Mesenchymal stem cell (in vitro differentiated cells and primary cell): ENCODE measurements at regions not wholly inside any gene's neighbourhood (a gene's known extent, or its start where the extent isn't known, plus 50 kb on each side); places are given as distances from the start of the nearest gene placed in this dataset.

Experiments
- DNase-seq: peaks from one replicate; pipeline ENCODE4 v3.0.0-alpha.2; 2013
- H2AFZ ChIP-seq: one replicate; pipeline ENCODE4 v1.6.1; 2013; ENCODE audit warnings: low read depth, mild to moderate bottlenecking, control low read depth, inconsistent platforms, low read length, moderate library complexity
- H2AK5ac ChIP-seq: 2 replicates; pipeline ENCODE4 v1.6.1; 2013; ENCODE audit warnings: low read length, moderate library complexity, mild to moderate bottlenecking, inconsistent platforms; ENCODE audit not compliant: severe bottlenecking
- H2BK120ac ChIP-seq: one replicate; pipeline ENCODE4 v1.6.1; 2013; ENCODE audit warnings: low read depth, mild to moderate bottlenecking, inconsistent platforms, low read length, moderate library complexity
- H2BK12ac ChIP-seq, 2 experiments: one replicate each; pipeline ENCODE4 v1.6.1; 2013; ENCODE audit warnings: inconsistent platforms in 2 of 2, low read length in 2 of 2, mild to moderate bottlenecking in 2 of 2, moderate library complexity in 2 of 2, control low read depth in 1 of 2
- H2BK15ac ChIP-seq: one replicate; pipeline ENCODE4 v1.6.1; 2013; ENCODE audit warnings: mild to moderate bottlenecking, low read depth, inconsistent platforms; ENCODE audit not compliant: poor library complexity, severe bottlenecking
- H2BK5ac ChIP-seq: 2 replicates; pipeline ENCODE4 v1.6.1; 2013; ENCODE audit warnings: low read depth, mild to moderate bottlenecking, low read length, control low read depth, inconsistent platforms; ENCODE audit not compliant: poor library complexity, severe bottlenecking
- H3K14ac ChIP-seq, 2 experiments: one replicate each; pipeline ENCODE4 v1.6.1; 2013; ENCODE audit warnings: inconsistent platforms in 2 of 2, low read length in 2 of 2, control low read depth in 1 of 2, mild to moderate bottlenecking in 1 of 2, moderate library complexity in 1 of 2
- H3K18ac ChIP-seq, 2 experiments: one replicate each; pipeline ENCODE4 v1.6.1; 2013; ENCODE audit warnings: inconsistent platforms in 2 of 2, low read length in 2 of 2, control low read depth in 1 of 2, low read depth in 1 of 2, mild to moderate bottlenecking in 1 of 2
- H3K23ac ChIP-seq, 2 experiments: one replicate each; pipeline ENCODE4 v1.6.1; 2013; ENCODE audit warnings: inconsistent platforms in 2 of 2, low read length in 2 of 2, mild to moderate bottlenecking in 2 of 2, moderate library complexity in 2 of 2, control low read depth in 1 of 2
- H3K27ac ChIP-seq: 2 replicates; pipeline ENCODE4 v1.5.1; 2013; ENCODE audit warnings: mild to moderate bottlenecking, moderate library complexity, low read length, control low read depth, inconsistent platforms; ENCODE audit not compliant: poor library complexity, severe bottlenecking
- H3K27me3 ChIP-seq, 2 experiments: 2 replicates each; pipeline versions ENCODE4 v1.6.1 to v1.7.0; 2013; ENCODE audit warnings: low read length in 2 of 2, mild to moderate bottlenecking in 2 of 2, moderate library complexity in 2 of 2, control low read depth in 1 of 2, inconsistent platforms in 1 of 2; ENCODE audit not compliant: control insufficient read depth in 1 of 2, insufficient read depth in 1 of 2
- H3K36me3 ChIP-seq, 2 experiments: 2 replicates each; pipeline versions ENCODE4 v1.6.1 to v1.7.0; 2013; ENCODE audit warnings: low read length in 2 of 2, control low read depth in 1 of 2, inconsistent platforms in 1 of 2, low read depth in 1 of 2, mild to moderate bottlenecking in 1 of 2; ENCODE audit not compliant: insufficient read depth in 2 of 2, control insufficient read depth in 1 of 2
- H3K4ac ChIP-seq, 2 experiments: one replicate each; pipeline ENCODE4 v1.6.1; 2013; ENCODE audit warnings: inconsistent platforms in 2 of 2, low read length in 2 of 2, mild to moderate bottlenecking in 2 of 2, moderate library complexity in 2 of 2, control low read depth in 1 of 2, low read depth in 1 of 2
- H3K4me1 ChIP-seq: 2 replicates; pipeline ENCODE4 v1.6.1; 2013; ENCODE audit warnings: low read depth, low read length, control low read depth; ENCODE audit not compliant: control insufficient read depth, insufficient read depth
- H3K4me2 ChIP-seq: 2 replicates; pipeline ENCODE4 v1.6.1; 2013; ENCODE audit warnings: low read length, mild to moderate bottlenecking, inconsistent platforms; ENCODE audit not compliant: poor library complexity, severe bottlenecking
- H3K4me3 ChIP-seq, 2 experiments: 2 replicates each; pipeline versions ENCODE4 v1.5.1 to v1.7.0; 2013; ENCODE audit warnings: low read length in 2 of 2, mild to moderate bottlenecking in 2 of 2, control low read depth in 1 of 2, low read depth in 1 of 2; ENCODE audit not compliant: insufficient read depth in 1 of 2
- H3K79me1 ChIP-seq: replicated peaks from 2 replicates; pipeline ENCODE4 v1.6.1; 2013; ENCODE audit warnings: mild to moderate bottlenecking, control low read depth, low read length, inconsistent platforms; ENCODE audit not compliant: poor library complexity, severe bottlenecking
- H3K9ac ChIP-seq: 2 replicates; pipeline ENCODE4 v1.7.0; 2013; ENCODE audit warnings: mild to moderate bottlenecking, low read length, moderate library complexity
- H3K9me3 ChIP-seq: 2 replicates; pipeline ENCODE4 v1.7.0; 2013; ENCODE audit warnings: mild to moderate bottlenecking, low read length; ENCODE audit not compliant: control insufficient read depth
- H4K8ac ChIP-seq: one replicate; pipeline ENCODE4 v1.6.1; 2013; ENCODE audit warnings: inconsistent platforms, mild to moderate bottlenecking, low read length, moderate library complexity
- H4K91ac ChIP-seq: one replicate; pipeline ENCODE4 v1.6.1; 2013; ENCODE audit warnings: mild to moderate bottlenecking, low read length, inconsistent platforms
- WGBS: methylation state at CpG from one replicate; pipeline ENCODE4 v1.1.7; 2013; ENCODE audit warnings: mixed read lengths; 5-methylcytosine and 5-hydroxymethylcytosine counted together

DNA sequence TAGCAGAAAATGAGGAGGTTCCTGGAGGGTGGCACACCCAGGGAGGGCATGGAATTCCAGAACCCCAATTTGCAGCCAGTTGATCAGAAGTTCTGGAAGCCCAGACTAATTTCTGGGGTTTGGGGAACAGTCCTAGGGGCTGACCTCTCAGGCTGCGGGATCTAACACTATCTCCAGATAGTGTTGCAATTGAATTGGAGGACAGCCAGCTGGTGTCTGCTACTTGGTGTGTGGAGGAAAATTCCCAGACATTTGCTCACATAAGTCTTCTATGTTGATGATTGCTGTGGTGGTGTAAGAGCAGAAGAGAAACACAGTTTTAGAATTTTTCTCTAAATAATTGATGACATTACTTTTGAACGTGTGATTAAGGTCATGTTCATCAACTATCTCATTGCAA lies 154.3 kb upstream of the RNPC3 start:
- Histone ChIP-seq H3K14ac (no peak overlapping the region), H3K27me3 (no peaks in the 10 kb centered on the region), H3K79me1 (no peaks in the 10 kb centered on the region), H3K4me3 (no peak overlapping the region), H2BK5ac (peak overlapping the region; percentile 62), H3K4ac (no peak overlapping the region), H2BK15ac (no peak overlapping the region), H3K23ac (no peak overlapping the region), H4K91ac (no peak overlapping the region), H3K4me1 (peaks cover 7% of the 10 kb centered on the region), H4K8ac (no peak overlapping the region), H3K27ac (peak overlapping the region; percentile 65), H3K9ac (no peak overlapping the region), H3K4me2 (no peak overlapping the region), H2AK5ac (peak overlapping the region; percentile 99), H2BK12ac (no peak overlapping the region), H3K9me3 (no peaks in the 10 kb centered on the region), H2BK120ac (no peak overlapping the region), H2AFZ (no peak overlapping the region), H3K18ac (no peak overlapping the region), H3K36me3 (no peaks in the 10 kb centered on the region)
- WGBS: 83% methylated on average over 1 of the region's 2 CpGs
- DNase-seq: peak; percentile 62

DNA sequence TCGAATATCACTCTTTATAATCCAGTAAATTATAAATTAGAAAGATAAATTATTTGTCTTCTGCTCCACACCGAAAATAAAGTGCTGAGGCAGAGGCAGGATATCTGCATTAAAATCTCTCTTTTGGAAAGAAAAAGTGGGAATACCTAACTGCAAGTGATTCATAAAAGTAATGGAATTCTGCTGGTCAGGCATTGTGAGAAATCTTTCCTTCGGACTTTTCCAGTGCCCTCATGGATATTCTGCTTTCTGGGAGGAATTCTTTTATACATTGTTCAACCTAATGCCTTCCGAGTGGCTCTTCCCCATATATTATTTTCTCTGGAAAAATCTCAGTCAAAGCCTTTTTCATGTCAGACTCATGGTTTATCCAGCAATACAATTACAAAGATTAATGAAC lies 158.3 kb upstream of the RNPC3 start:
- no peak overlapping the region for H3K4me2 ChIP-seq
- no peak overlapping the region for H2BK5ac ChIP-seq
- WGBS: 91% methylated on average over 3 of the region's 4 CpGs
- H3K27me3 ChIP-seq: no peaks in the 10 kb centered on the region
- no peak overlapping the region for H4K91ac ChIP-seq
- no peak overlapping the region for H3K9ac ChIP-seq
- no peaks in the 10 kb centered on the region for H3K36me3 ChIP-seq
- no peak overlapping the region for H2BK12ac ChIP-seq
- no peak overlapping the region for H2BK120ac ChIP-seq
- H3K27ac ChIP-seq: no peak overlapping the region
- H3K4me1 ChIP-seq: peaks cover 5% of the 10 kb centered on the region
- H3K18ac ChIP-seq: no peak overlapping the region
- H3K4ac ChIP-seq: no peak overlapping the region
- no peak for DNase-seq
- H3K14ac ChIP-seq: no peak overlapping the region
- H3K9me3 ChIP-seq: no peaks in the 10 kb centered on the region
- no peak overlapping the region for H2AK5ac ChIP-seq
- H2BK15ac ChIP-seq: no peak overlapping the region
- no peak overlapping the region for H4K8ac ChIP-seq
- no peak overlapping the region for H3K4me3 ChIP-seq
- no peaks in the 10 kb centered on the region for H3K79me1 ChIP-seq
- no peak overlapping the region for H2AFZ ChIP-seq
- H3K23ac ChIP-seq: no peak overlapping the region

DNA sequence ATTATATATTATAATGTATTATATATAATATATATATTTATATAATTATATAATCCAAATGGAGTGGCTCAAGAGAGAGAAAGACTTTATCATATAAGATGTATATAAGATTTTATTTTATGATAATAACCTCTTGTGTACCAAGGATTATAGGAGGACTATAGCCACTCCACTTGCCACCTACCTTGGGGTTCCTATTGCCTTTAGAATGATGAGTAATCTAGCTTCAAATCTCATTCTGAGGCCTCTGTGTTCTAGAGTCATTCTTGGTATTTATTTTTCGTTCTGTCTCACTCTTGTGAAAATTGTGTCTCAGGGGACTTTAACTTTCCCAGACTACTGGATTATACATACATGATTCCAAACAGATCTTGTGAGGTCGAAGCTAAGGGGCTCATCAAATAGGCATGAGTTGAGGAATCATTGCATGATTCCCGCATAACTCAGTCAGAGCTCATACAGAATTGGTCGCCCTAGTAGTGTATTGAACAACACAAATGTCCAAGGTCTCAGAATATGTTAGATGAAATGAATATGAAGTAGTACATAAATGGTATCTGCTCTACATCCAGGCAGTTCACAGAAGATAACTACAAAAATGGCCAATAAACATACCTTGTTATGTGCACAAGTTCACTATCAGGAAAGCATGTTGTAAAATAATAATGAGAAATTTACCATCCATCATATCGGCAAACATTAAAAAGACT lies 159.5 kb upstream of the RNPC3 start:
- no peaks in the 10 kb centered on the region for H3K9me3 ChIP-seq
- H4K8ac ChIP-seq: no peak overlapping the region
- H3K4me2 ChIP-seq: no peak overlapping the region
- no peak for DNase-seq
- H2AK5ac ChIP-seq: no peak overlapping the region
- H4K91ac ChIP-seq: no peak overlapping the region
- no peaks in the 10 kb centered on the region for H3K79me1 ChIP-seq
- no peak overlapping the region for H2BK5ac ChIP-seq
- 88% methylated on average over 4 of the region's 5 CpGs for WGBS
- no peak overlapping the region for H3K4me3 ChIP-seq
- H3K27ac ChIP-seq: no peak overlapping the region
- no peak overlapping the region for H2BK15ac ChIP-seq
- no peak overlapping the region for H2AFZ ChIP-seq
- H3K23ac ChIP-seq: no peak overlapping the region
- no peak overlapping the region for H3K18ac ChIP-seq
- H3K36me3 ChIP-seq: no peaks in the 10 kb centered on the region
- no peak overlapping the region for H2BK120ac ChIP-seq
- H3K4me1 ChIP-seq: peaks cover 1% of the 10 kb centered on the region
- H3K14ac ChIP-seq: no peak overlapping the region
- no peak overlapping the region for H2BK12ac ChIP-seq
- no peaks in the 10 kb centered on the region for H3K27me3 ChIP-seq
- no peak overlapping the region for H3K4ac ChIP-seq
- no peak overlapping the region for H3K9ac ChIP-seq

GRCh38 chr1:103363008-103363365 lies 162.5 kb upstream of the RNPC3 start:
- no peak for DNase-seq
- H2BK5ac ChIP-seq: no peak overlapping the region
- no peak overlapping the region for H2BK12ac ChIP-seq
- no peak overlapping the region for H3K18ac ChIP-seq
- H3K9me3 ChIP-seq: no peaks in the 10 kb centered on the region
- no peak overlapping the region for H3K9ac ChIP-seq
- H3K23ac ChIP-seq: no peak overlapping the region
- no peak overlapping the region for H2AFZ ChIP-seq
- H3K14ac ChIP-seq: no peak overlapping the region
- H3K27me3 ChIP-seq: no peaks in the 10 kb centered on the region
- H2BK120ac ChIP-seq: no peak overlapping the region
- H4K8ac ChIP-seq: no peak overlapping the region
- no peak overlapping the region for H3K4me3 ChIP-seq
- no peak overlapping the region for H3K4ac ChIP-seq
- no CpG with 5 or more reads among the region's 5 CpGs for WGBS
- no peak overlapping the region for H2AK5ac ChIP-seq
- H3K79me1 ChIP-seq: no peaks in the 10 kb centered on the region
- H3K4me2 ChIP-seq: no peak overlapping the region
- no peaks in the 10 kb centered on the region for H3K36me3 ChIP-seq
- H2BK15ac ChIP-seq: no peak overlapping the region
- H4K91ac ChIP-seq: no peak overlapping the region
- H3K27ac ChIP-seq: no peak overlapping the region
- no peaks in the 10 kb centered on the region for H3K4me1 ChIP-seq
